GM19035 (cell line): ENCODE measurements at regions not wholly inside any gene's neighbourhood (a gene's known extent, or its start where the extent isn't known, plus 50 kb on each side); places are given as distances from the start of the nearest gene placed in this dataset.
A peak's percentile ranks its signal among the peaks of the same experiment; 100 is the strongest.

Experiments used
- ATAC-seq: cut with Tn5 transposase; IDR thresholded peaks from one replicate; pipeline ENCODE4 v1.9.1; 2021; ENCODE audit not compliant: unreplicated experiment

GRCh38 chr4:100852326-100852725 is 334.5 kb upstream of the EMCN start:
- ATAC-seq: no peak

GRCh38 chr4:100849319-100849718 is 331.5 kb upstream of the EMCN start:
- ATAC-seq: no peak

GRCh38 chr4:100848841-100849240 is 331.0 kb upstream of the EMCN start:
- ATAC-seq: peak; percentile 73

- ATAC-seq: no peak
Measured at GRCh38 chr4:100843910-100844309, 326.1 kb upstream of the EMCN start.

- ATAC-seq: no peak
Measured at GRCh38 chr4:100842856-100843255, 325.0 kb upstream of the EMCN start.

- no peak for ATAC-seq
Measured at GRCh38 chr4:100841911-100842310, 324.1 kb upstream of the EMCN start.

GRCh38 chr4:100839712-100840111 is 321.9 kb upstream of the EMCN start:
- no peak for ATAC-seq

GRCh38 chr4:100838286-100838685 is 320.5 kb upstream of the EMCN start:
- no peak for ATAC-seq

GRCh38 chr4:100836929-100837328 is 319.1 kb upstream of the EMCN start:
- ATAC-seq: no peak

GRCh38 chr4:100834616-100835015 is 316.8 kb upstream of the EMCN start:
- ATAC-seq: no peak

GRCh38 chr4:100833906-100834305 is 316.1 kb upstream of the EMCN start:
- ATAC-seq: no peak

GRCh38 chr4:100828986-100829685 is 311.3 kb upstream of the EMCN start:
- ATAC-seq: no peak

GRCh38 chr4:100828364-100828763 is 310.5 kb upstream of the EMCN start:
- ATAC-seq: no peak

GRCh38 chr4:100827756-100828155 is 309.9 kb upstream of the EMCN start:
- ATAC-seq: no peak

GRCh38 chr4:100826808-100827548 is 309.2 kb upstream of the EMCN start:
- no peak for ATAC-seq

- ATAC-seq: no peak
Measured at GRCh38 chr4:100826067-100826466, 308.2 kb upstream of the EMCN start.

GRCh38 chr4:100823993-100824323 is 306.1 kb upstream of the EMCN start:
- peak; percentile 15 for ATAC-seq

- peak; percentile 75 for ATAC-seq
Measured at GRCh38 chr4:100823066-100823992, 305.5 kb upstream of the EMCN start.

- no peak for ATAC-seq
Measured at GRCh38 chr4:100820249-100820648, 302.4 kb upstream of the EMCN start.

GRCh38 chr4:100819505-100819904 is 301.7 kb upstream of the EMCN start:
- ATAC-seq: no peak

GRCh38 chr4:100816436-100817045 is 298.7 kb upstream of the EMCN start:
- ATAC-seq: no peak
